Peyer's patch (tissue), 4 donors: ENCODE measurements at regions not wholly inside any gene's neighbourhood (a gene's known extent, or its start where the extent isn't known, plus 50 kb on each side); places are given as distances from the start of the nearest gene placed in this dataset.

Experiments
- CTCF ChIP-seq, 6 experiments: fragments of 450-650 bp in 4 of 6; fragments of 200-600 bp in 2 of 6; sonication (generic) in 1 of 6; IDR thresholded peaks; one replicate each; pipeline ENCODE4 v1.5.1; 2017 to 2019; ENCODE audit warnings: antibody characterized with exemption in 6 of 6, mild to moderate bottlenecking in 3 of 6, moderate library complexity in 1 of 6
- POLR2A ChIP-seq, 2 donors: fragments of 450-650 bp; IDR thresholded peaks; one replicate each; pipeline ENCODE4 v1.5.1; 2017; ENCODE audit warnings: antibody characterized with exemption in 2 of 2, mild to moderate bottlenecking in 2 of 2, moderate library complexity in 2 of 2

- TF ChIP-seq CTCF (IDR thresholded peaks at IDR 0.05) (no peak), POLR2A (IDR thresholded peaks at IDR 0.05) (no peak)
These were observed 196.0 kb downstream of the MAF start for GRCh38 chr16:79404571-79404970.
